Right atrium auricular region (tissue), 2 donors: ENCODE measurements at regions not wholly inside any gene's neighbourhood (a gene's known extent, or its start where the extent isn't known, plus 50 kb on each side); places are given as distances from the start of the nearest gene placed in this dataset.

Experiments used
- DNase-seq: peaks from one replicate; pipeline ENCODE4 v3.0.0-alpha.2; 2019; ENCODE audit warnings: low spot score
- H3K27ac ChIP-seq, 2 donors: fragments of 200-600 bp; sonication (generic); 1 replicate in 1 of 2; 2 replicates in 1 of 2; pipeline ENCODE4 v1.5.1; 2016 to 2019
- H3K27me3 ChIP-seq, 2 donors: fragments of 200-600 bp; sonication (generic); one replicate each; pipeline versions ENCODE4 v1.5.1 to v1.6.0; 2017 to 2019
- H3K36me3 ChIP-seq: fragments of 200-600 bp; sonication (generic); one replicate; pipeline ENCODE4 v1.5.1; 2016
- H3K4me1 ChIP-seq, 2 donors: fragments of 200-600 bp; sonication (generic); one replicate each; pipeline versions ENCODE4 v1.5.1 to v1.6.0; 2017 to 2019
- H3K4me3 ChIP-seq, 2 donors: fragments of 200-600 bp; sonication (generic); 1 replicate in 1 of 2; 2 replicates in 1 of 2; pipeline ENCODE4 v1.5.1; 2017 to 2019; ENCODE audit warnings: mild to moderate bottlenecking in 1 of 2, moderate library complexity in 1 of 2
- H3K9me3 ChIP-seq, 2 donors: fragments of 200-600 bp; sonication (generic); one replicate each; pipeline ENCODE4 v1.5.1; 2019
- CTCF ChIP-seq, 2 donors: fragments of 200-600 bp; sonication (generic); IDR thresholded peaks; one replicate each; pipeline ENCODE4 v1.5.1; 2019; ENCODE audit warnings: antibody characterized with exemption in 2 of 2

- Histone ChIP-seq H3K4me3 (no peak overlapping the region), H3K27me3 (no peaks in the 10 kb centered on the region), H3K9me3 (no peaks in the 10 kb centered on the region), H3K36me3 (no peaks in the 10 kb centered on the region), H3K27ac (no peak overlapping the region), H3K4me1 (no peaks in the 10 kb centered on the region)
- TF ChIP-seq CTCF (IDR thresholded peaks at IDR 0.05), result no peak
- DNase-seq, result no peak
Observed at GRCh38 chr12:118884226-118884625, 97.1 kb upstream of the SRRM4 start.

GRCh38 chr12:118900993-118901392, 80.3 kb upstream of the SRRM4 start:
- Histone ChIP-seq H3K4me1 (no peaks in the 10 kb centered on the region), H3K36me3 (no peaks in the 10 kb centered on the region), H3K9me3 (no peaks in the 10 kb centered on the region), H3K27ac (no peak overlapping the region), H3K4me3 (no peak overlapping the region), H3K27me3 (no peaks in the 10 kb centered on the region)
- no peak for DNase-seq
- TF ChIP-seq CTCF (IDR thresholded peaks at IDR 0.05), result no peak

- Histone ChIP-seq H3K27me3 (no peaks in the 10 kb centered on the region), H3K4me1 (no peaks in the 10 kb centered on the region), H3K4me3 (no peak overlapping the region), H3K27ac (no peak overlapping the region), H3K9me3 (no peaks in the 10 kb centered on the region), H3K36me3 (no peaks in the 10 kb centered on the region)
- no peak for DNase-seq
- TF ChIP-seq CTCF (IDR thresholded peaks at IDR 0.05), result no peak
Observed at GRCh38 chr12:118908811-118909210, 72.5 kb upstream of the SRRM4 start.

GRCh38 chr12:118912697-118913270, 68.6 kb upstream of the SRRM4 start:
- no peaks in the 10 kb centered on the region for H3K4me1 ChIP-seq
- no peak for DNase-seq
- no peaks in the 10 kb centered on the region for H3K9me3 ChIP-seq
- no peaks in the 10 kb centered on the region for H3K27me3 ChIP-seq
- H3K4me3 ChIP-seq, result no peak overlapping the region
- no peak for TF ChIP-seq CTCF (IDR thresholded peaks at IDR 0.05)
- no peaks in the 10 kb centered on the region for H3K36me3 ChIP-seq
- no peak overlapping the region for H3K27ac ChIP-seq

GRCh38 chr12:118921761-118922160, 59.6 kb upstream of the SRRM4 start:
- Histone ChIP-seq H3K36me3 (no peaks in the 10 kb centered on the region), H3K27me3 (no peaks in the 10 kb centered on the region), H3K27ac (no peak overlapping the region), H3K4me3 (no peak overlapping the region), H3K9me3 (no peaks in the 10 kb centered on the region), H3K4me1 (no peaks in the 10 kb centered on the region)
- TF ChIP-seq CTCF (IDR thresholded peaks at IDR 0.05), result no peak
- no peak for DNase-seq

GRCh38 chr12:118922405-118922804, 58.9 kb upstream of the SRRM4 start:
- TF ChIP-seq CTCF (IDR thresholded peaks at IDR 0.05), result no peak
- no peaks in the 10 kb centered on the region for H3K9me3 ChIP-seq
- DNase-seq, result no peak
- no peaks in the 10 kb centered on the region for H3K27me3 ChIP-seq
- H3K36me3 ChIP-seq, result no peaks in the 10 kb centered on the region
- no peak overlapping the region for H3K4me3 ChIP-seq
- no peak overlapping the region for H3K27ac ChIP-seq
- no peaks in the 10 kb centered on the region for H3K4me1 ChIP-seq
